ENCODE measurements at regions not wholly inside any gene's neighbourhood (a gene's known extent, or its start where the extent isn't known, plus 50 kb on each side); places are given as distances from the start of the nearest gene placed in this dataset.

GRCh38 chr13:26155568-26155967 lies 66.5 kb downstream of the RNF6 start:
- no peak for DNase-seq

DNA sequence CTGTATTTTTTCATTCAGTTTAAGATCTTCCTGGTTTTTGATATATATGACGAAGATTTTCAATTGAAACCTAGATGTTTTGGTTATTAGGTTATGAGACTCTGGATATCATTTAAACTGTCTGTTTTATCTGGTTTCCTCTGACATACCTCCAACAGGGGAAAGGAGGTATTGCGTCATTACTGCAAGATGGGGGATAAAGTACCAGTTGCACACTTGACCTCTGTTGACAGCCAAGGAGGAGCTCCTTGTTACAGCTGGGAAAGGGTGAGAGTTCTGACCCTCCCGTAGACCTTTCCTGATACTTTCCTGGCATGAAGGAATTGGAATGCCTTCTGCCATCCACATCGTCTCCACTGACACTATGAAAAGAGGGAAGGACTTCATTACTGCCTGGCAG lies 82.0 kb upstream of the SHISA2 start:
- DNase-seq: no peak

DNA sequence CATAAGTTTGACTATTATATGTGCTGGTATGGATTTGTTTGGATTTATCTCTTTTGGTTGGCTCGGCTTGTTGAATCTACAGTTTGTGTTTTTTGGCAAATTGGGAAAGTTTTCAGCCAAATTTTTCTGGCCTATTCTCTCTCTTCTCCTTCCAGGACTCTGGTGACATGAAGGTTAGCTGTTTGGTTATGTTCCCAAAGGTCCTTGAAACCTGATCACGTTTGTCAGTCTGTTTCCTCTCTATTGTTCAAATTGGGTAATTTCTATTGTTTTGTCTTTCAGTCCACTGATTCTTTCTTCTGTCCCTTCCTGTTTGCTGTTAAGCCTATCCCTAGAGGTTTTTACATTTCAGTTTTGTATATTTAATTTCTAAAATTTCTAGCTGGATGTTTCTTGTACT lies 81.5 kb upstream of the SHISA2 start:
- DNase-seq: no peak

DNA sequence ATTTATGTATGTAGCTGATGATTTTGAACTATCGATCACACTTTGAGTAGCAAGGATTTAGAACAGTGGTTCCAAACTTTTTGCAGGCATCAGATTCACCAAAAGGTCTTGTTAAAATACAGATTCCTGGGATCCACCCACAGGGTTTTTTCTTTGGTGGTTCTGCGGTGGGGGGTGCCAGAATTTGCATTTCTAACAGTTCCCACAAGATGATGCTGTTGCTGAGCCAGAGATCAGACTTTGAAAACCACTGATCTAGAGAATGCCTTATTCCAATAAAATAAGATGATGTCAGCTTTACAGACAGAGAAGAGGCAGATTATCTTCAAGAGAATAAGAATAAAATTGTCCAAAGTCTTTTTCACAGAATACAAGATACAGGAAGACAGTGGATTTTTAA lies 80.9 kb upstream of the SHISA2 start:
- DNase-seq: peak in 7 of 56 donors; percentile 1 to 27 (median 1)

- DNase-seq: no peak
Observed at GRCh38 chr13:26128676-26129075, 76.9 kb upstream of the SHISA2 start.

DNA sequence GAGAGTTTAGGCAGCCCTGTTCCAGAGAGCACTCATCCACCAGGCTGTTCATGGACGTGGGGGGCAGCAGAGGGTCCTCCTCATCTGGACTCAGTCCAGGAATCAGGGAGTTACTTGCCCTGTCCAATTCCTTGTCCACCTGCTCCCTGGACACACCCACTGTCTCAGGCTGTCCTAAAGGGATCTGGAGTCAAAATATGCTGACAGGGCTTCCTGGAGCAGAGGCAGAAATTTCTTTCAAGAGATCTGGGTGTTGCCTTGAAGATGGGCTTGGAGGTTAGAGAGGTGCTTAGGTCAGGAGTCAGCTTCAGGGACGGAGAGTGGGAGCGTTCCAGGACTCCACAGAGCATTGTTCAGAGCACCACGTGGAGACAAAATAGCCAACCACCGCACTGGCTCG lies 65.8 kb upstream of the SHISA2 start:
- DNase-seq: no peak

DNA sequence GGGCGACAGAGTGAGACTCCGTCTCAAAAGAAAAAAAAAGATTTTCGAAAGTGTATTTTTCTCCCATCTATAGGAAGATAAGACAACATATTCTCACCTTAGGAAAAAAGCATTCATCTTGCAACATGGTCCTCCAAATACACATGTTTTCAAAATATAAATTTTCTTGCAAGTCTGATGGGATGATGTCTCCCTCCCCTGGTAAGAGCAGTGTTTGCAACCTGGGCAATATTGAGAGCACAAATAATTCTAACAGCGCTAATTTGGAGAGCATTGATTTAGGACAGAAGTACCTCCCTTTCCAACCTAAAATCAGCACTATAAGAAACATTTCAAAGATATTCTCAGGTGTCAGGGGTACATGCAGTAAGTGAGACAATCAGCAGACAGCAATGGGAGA lies 61.0 kb upstream of the SHISA2 start:
- no peak for DNase-seq

GRCh38 chr13:26111797-26112196 lies 60.0 kb upstream of the SHISA2 start:
- DNase-seq: no peak

All from amygdala (tissue), 56 donors.